K562 (cell line): ENCODE measurements at regions not wholly inside any gene's neighbourhood (a gene's known extent, or its start where the extent isn't known, plus 50 kb on each side); places are given as distances from the start of the nearest gene placed in this dataset.

Experiments used
- ATAC-seq: fragments of 200-7000 bp; cut with Tn5 transposase; 3 replicates; pipeline ENCODE4 v1.9.1; 2020; ENCODE audit warnings: moderate library complexity
- BruUV-seq: library from RNA; stranded (reverse); fragments of 400-500 nt; replicated peaks from 2 replicates; lab custom pipeline; 2021; lab: Mats Ljungman, UMichigan
- CTCF ChIA-PET: fragments of 300-600 bp; formaldehyde crosslinking; extraction: SDS; loops from one replicate; lab custom pipeline; 2021; ENCODE audit warnings: low intra/inter-chr PET ratio; lab: Yijun Ruan, JAX
- POLR2A ChIA-PET: fragments of 300-600, 350-650 bp; sonication (Branson Sonifier 250); formaldehyde crosslinking; extraction: SDS; loops from one replicate; lab custom pipeline; 2021; ENCODE audit warnings: antibody characterized with exemption, inconsistent platforms; lab: Yijun Ruan, JAX
- DNase-seq, 4 experiments: peaks; one replicate each; pipeline versions ENCODE4 v3.0.0 to v3.0.0-alpha.2; 2011 to 2018; ENCODE audit warnings: low spot score in 3 of 4, mixed read lengths in 3 of 4; ENCODE audit errors: extremely low read depth in 1 of 4
- FAIRE-seq: peaks from 2 replicates; lab custom pipeline; 2011; peaks lifted over from hg19 to GRCh38; lab: Jason Lieb, UNC
- H2AFZ ChIP-seq: 2 replicates; pipeline ENCODE4 v1.6.0; 2011; ENCODE audit warnings: low read depth, low read length, control low read depth, inconsistent platforms
- H3K27ac ChIP-seq: fragments of 200-600 bp; 3 replicates; pipeline ENCODE4 v1.8.0; 2011; ENCODE audit warnings: low read depth, mild to moderate bottlenecking, control low read depth, inconsistent platforms, low read length, moderate library complexity, mixed read lengths; ENCODE audit errors: extremely low read depth
- H3K27me3 ChIP-seq, 2 experiments: fragments of 300-600 bp in 1 of 2; 2 replicates in 1 of 2; 3 replicates in 1 of 2; pipeline versions ENCODE4 v1.6.0 to v1.8.0; 2011; ENCODE audit warnings: inconsistent platforms in 2 of 2, low read length in 2 of 2, mild to moderate bottlenecking in 1 of 2, mixed read lengths in 1 of 2, moderate library complexity in 1 of 2; ENCODE audit not compliant: control insufficient read depth in 2 of 2, insufficient read depth in 2 of 2
- H3K36me3 ChIP-seq: fragments of 300-600 bp; 3 replicates; pipeline ENCODE4 v1.8.0; 2011; ENCODE audit warnings: mild to moderate bottlenecking, low read length, inconsistent platforms; ENCODE audit not compliant: control insufficient read depth, insufficient read depth
- H3K4me1 ChIP-seq, 2 experiments: fragments of 200-600 bp in 1 of 2; replicated peaks in 1 of 2; 2 replicates in 1 of 2; 3 replicates in 1 of 2; pipeline versions ENCODE4 v1.5.1 to v1.8.0; 2011; ENCODE audit warnings: inconsistent platforms in 2 of 2, low read length in 2 of 2, mild to moderate bottlenecking in 1 of 2, mixed read lengths in 1 of 2, moderate library complexity in 1 of 2; ENCODE audit not compliant: control insufficient read depth in 2 of 2, insufficient read depth in 2 of 2
- H3K4me2 ChIP-seq: 2 replicates; pipeline ENCODE4 v1.6.1; 2011; ENCODE audit warnings: low read length, control low read depth, inconsistent platforms, mixed read lengths; ENCODE audit not compliant: insufficient read depth
- H3K4me3 ChIP-seq: fragments of 200-600 bp; sonication (generic), shearing (Covaris generic); 2 replicates; pipeline ENCODE4 v1.5.1; 2016; ENCODE audit warnings: control low read depth, inconsistent platforms
- H3K79me2 ChIP-seq: fragments of 200-600 bp; 3 replicates; pipeline ENCODE4 v1.8.0; 2011; ENCODE audit warnings: low read length, inconsistent platforms; ENCODE audit not compliant: control insufficient read depth, insufficient read depth
- H3K9ac ChIP-seq, 2 experiments: 2 replicates each; pipeline versions ENCODE4 v1.6.0 to v1.6.1; 2011; ENCODE audit warnings: low read depth in 2 of 2, low read length in 2 of 2, control low read depth in 1 of 2, inconsistent platforms in 1 of 2, mild to moderate bottlenecking in 1 of 2, mixed read lengths in 1 of 2; ENCODE audit not compliant: insufficient read depth in 1 of 2
- H3K9me1 ChIP-seq: one replicate; pipeline ENCODE4 v1.6.0; 2011; ENCODE audit warnings: inconsistent platforms, mild to moderate bottlenecking, low read length, moderate library complexity; ENCODE audit not compliant: control insufficient read depth, insufficient read depth
- H3K9me3 ChIP-seq: replicated peaks from 2 replicates; pipeline ENCODE4 v1.5.1; 2011; ENCODE audit warnings: low read depth, low read length, inconsistent platforms; ENCODE audit not compliant: control insufficient read depth, insufficient read depth
- H4K20me1 ChIP-seq: replicated peaks from 2 replicates; pipeline ENCODE4 v1.6.1; 2011; ENCODE audit warnings: low read length, inconsistent platforms, mixed read lengths; ENCODE audit not compliant: control insufficient read depth, insufficient read depth
- C11orf30 ChIP-seq: fragments of 450-650 bp; IDR thresholded peaks from 2 replicates; pipeline ENCODE4 v1.6.1; 2016; ENCODE audit warnings: low read depth, mild to moderate bottlenecking
- CREB5 ChIP-seq: fragments of 250-450 bp; sonication (Bioruptor Pico); IDR thresholded peaks from 2 replicates; pipeline ENCODE4 v1.5.0; 2020; ENCODE audit warnings: mild to moderate bottlenecking
- DEAF1 ChIP-seq: fragments of 450-650 bp; formaldehyde crosslinking; IDR thresholded peaks from 2 replicates; pipeline ENCODE4 v1.4.0; 2020; ENCODE audit warnings: mild to moderate bottlenecking, moderate library complexity
- NCOA4 ChIP-seq: fragments of 450-650 bp; IDR thresholded peaks from 2 replicates; pipeline ENCODE4 v1.6.1; 2018; ENCODE audit warnings: mild to moderate bottlenecking; ENCODE audit not compliant: partially characterized antibody
- ZNF384 ChIP-seq: IDR thresholded peaks from 2 replicates; pipeline ENCODE4 v1.6.1; 2012; ENCODE audit warnings: low read depth, low read length, improper control_type of control experiment
- WGBS: fragments of 100-300 bp; shearing (Covaris generic); methylation state at CpG from one replicate; pipeline ENCODE4 v1.1.6; 2016; ENCODE audit warnings: low coverage, mixed read lengths; ENCODE audit not compliant: insufficient coverage; ENCODE audit errors: missing lambda C conversion rate; 5-methylcytosine and 5-hydroxymethylcytosine counted together
- in situ Hi-C: fragments of 300-500 bp; cut with MboI; formaldehyde crosslinking; loops from 4 replicates; pipeline ENCODE4 v1.15.0; 2018; ENCODE audit warnings: inconsistent platforms, mixed read lengths
- intact Hi-C: fragments of 100-400 bp; cut with micrococcal nuclease; formaldehyde crosslinking; loops from 2 replicates; pipeline ENCODE4 v1.14.2; 2022

- FAIRE-seq (no peak), ATAC-seq (no peak), DNase-seq (no peak)
- in situ Hi-C loops (no loop called here), intact Hi-C loops (no loop called here)
- Histone ChIP-seq H3K36me3 (no peaks in the 10 kb centered on the region), H2AFZ (no peak overlapping the region), H4K20me1 (no peaks in the 10 kb centered on the region), H3K27me3 (no peaks in the 10 kb centered on the region), H3K9me1 (no peaks in the 10 kb centered on the region), H3K4me2 (no peak overlapping the region), H3K9ac (no peak overlapping the region), H3K4me3 (no peak overlapping the region), H3K4me1 (no peaks in the 10 kb centered on the region), H3K9me3 (no peaks in the 10 kb centered on the region), H3K79me2 (no peaks in the 10 kb centered on the region), H3K27ac (no peak overlapping the region)
- BruUV-seq = no TSS peak
- POLR2A ChIA-PET = no interaction called here
- CTCF ChIA-PET = no interaction called here
- 0% methylated on average over 2 of the region's 2 CpGs for WGBS
- TF ChIP-seq DEAF1 = no peak
- no peak for TF ChIP-seq ZNF384
- TF ChIP-seq NCOA4 = no peak
- TF ChIP-seq C11orf30 = no peak
- TF ChIP-seq CREB5 (CRISPR knock-in tag) = no peak
These were observed 284.5 kb upstream of the MME start for GRCh38 chr3:154795582-154795981.
